ENCODE measurements at regions not wholly inside any gene's neighbourhood (a gene's known extent, or its start where the extent isn't known, plus 50 kb on each side); places are given as distances from the start of the nearest gene placed in this dataset.
"Not testable (repeated sequence)": the region's sequence is repeated elsewhere in the genome, so short reads cannot be mapped to it uniquely, and the experiment has no call there.

DNA sequence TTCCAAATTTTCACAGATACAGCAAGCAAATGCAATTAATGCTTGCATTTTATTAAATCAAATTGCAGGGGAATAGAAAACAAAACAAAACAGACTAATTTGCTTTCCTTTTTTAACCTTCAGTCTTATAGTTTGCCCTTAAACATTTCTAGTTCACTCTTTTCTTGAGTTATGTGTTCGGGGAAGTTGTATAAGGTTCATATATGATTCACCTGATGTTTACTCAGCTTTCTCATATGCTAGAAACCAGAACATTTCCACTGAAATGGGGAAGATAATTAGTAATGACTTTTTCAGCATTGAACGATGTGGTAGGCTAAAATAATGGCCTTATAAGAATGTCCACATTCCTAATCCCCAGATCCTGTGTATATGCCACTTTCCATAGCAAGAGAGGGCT is 64.6 kb upstream of the NBPF26 start:
- H3K9me3 Mint-ChIP-seq, H3K27me3 Mint-ChIP-seq, ATAC-seq, H3K36me3 Mint-ChIP-seq, H3K27ac Mint-ChIP-seq, H3K4me1 Mint-ChIP-seq, H3K4me3 Mint-ChIP-seq: not testable (repeated sequence)

DNA sequence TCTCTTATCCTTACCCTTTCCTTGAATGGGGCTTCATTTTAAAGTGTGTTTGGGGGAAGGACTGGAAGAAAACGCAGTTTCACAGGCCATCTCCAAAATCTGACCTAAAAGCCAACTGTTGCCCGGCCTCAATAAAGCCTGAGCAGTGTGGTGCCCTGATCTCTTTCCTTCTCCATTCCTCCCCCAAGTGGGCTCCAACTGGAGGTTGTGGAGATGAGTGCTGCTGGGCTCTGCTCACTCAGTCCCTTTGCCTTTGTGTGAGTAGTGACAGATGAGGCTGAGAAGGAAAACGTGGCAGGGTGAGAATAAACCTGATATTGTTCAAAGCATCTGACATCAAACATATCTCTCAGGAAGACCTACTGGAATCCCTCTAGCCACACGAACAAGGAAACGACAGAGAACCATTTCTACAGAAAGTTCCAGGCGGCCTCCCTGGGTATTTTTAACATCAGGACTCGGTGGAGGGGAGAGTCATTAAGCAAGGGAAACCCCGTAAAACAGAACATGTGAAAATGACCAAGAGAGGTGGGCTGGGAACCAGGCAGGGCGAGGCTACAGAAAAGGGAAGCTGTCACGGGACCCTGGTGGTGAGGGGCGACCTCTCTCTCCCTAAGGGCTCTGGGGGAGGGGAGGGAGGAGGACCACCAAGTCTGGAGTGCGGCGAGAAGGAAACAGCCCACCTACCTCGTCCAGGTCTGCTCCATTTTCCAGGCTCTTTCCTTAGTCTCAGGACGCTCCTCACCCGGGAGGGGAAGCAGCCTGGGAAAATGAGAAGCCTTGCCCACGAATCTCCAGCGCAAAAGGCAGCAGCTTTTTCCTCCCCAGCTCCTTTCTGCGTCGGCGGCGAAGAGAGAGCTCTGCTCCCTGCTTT is 59.1 kb upstream of the NBPF26 start:
- not testable (repeated sequence) for H3K27me3 Mint-ChIP-seq, H3K4me1 Mint-ChIP-seq, H3K36me3 Mint-ChIP-seq, H3K9me3 Mint-ChIP-seq, H3K27ac Mint-ChIP-seq
- peak overlapping the region; percentile 88 for H3K4me3 Mint-ChIP-seq
- ATAC-seq: peak; percentile 28

DNA sequence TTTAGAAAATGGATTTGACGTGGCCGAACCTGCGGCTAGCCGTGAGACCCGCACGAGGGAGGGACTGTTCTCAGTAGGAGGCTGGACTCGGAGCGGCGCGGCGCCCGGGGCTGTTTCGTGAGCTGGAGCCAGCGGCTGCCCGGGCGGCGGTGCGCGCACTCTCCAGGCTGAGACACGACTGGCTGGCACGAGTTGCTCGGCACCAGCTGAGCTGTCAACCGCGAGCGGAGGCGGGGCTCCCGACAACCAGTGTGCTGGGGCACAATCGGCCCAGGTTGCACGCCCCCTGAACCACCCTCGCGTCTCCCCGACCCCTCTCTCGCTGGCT is 58.5 kb upstream of the NBPF26 start:
- not testable (repeated sequence) for H3K27ac Mint-ChIP-seq, H3K4me1 Mint-ChIP-seq, H3K36me3 Mint-ChIP-seq, H3K27me3 Mint-ChIP-seq, H3K9me3 Mint-ChIP-seq
- H3K4me3 Mint-ChIP-seq: peak overlapping the region; percentile 88
- ATAC-seq: peak; percentile 98

DNA sequence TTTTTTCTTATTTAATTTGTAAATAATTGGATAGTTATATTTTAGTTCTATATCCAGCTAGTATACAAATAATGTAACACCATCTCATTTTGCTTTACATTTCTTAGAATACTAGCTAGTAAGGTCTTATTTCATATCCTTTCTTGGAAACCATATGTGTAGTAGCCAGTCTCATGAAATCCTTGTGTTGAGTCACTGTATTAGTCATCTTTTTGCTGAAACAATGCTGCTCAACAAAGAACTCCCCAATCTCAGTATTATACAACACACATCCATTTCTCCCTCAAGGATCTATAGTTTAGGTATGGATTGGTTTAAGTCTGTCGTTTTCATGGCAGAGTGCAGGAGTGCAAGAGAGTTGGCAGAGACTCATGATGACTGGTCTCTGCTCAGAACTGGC is 55.6 kb upstream of the NBPF26 start:
- H3K27ac Mint-ChIP-seq, H3K9me3 Mint-ChIP-seq, H3K36me3 Mint-ChIP-seq, H3K4me1 Mint-ChIP-seq, H3K27me3 Mint-ChIP-seq, H3K4me3 Mint-ChIP-seq, ATAC-seq: not testable (repeated sequence)
